ENCODE measurements at regions not wholly inside any gene's neighbourhood (a gene's known extent, or its start where the extent isn't known, plus 50 kb on each side); places are given as distances from the start of the nearest gene placed in this dataset.

DNA sequence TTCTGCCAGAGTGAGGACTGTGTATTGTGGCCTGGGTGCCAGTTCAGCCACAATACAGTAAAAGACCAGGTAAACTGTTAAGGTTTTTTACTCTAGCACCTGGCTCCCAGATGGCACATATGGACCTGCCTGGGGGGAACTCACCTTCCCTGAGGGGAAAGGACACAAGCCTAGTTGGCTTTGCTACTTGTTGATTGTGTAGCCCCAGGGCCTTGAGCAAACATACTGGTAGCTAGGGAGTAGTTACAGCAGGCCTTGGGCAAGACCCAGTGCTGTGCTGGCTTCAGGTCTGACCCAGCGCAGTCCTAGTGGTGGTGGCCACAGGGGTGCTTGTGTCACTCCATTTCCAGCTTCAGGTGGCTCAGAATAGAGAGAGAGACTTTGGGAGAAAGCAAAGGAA lies 216.4 kb downstream of the KLHL28 start:
- TF ChIP-seq, protein P1, sequence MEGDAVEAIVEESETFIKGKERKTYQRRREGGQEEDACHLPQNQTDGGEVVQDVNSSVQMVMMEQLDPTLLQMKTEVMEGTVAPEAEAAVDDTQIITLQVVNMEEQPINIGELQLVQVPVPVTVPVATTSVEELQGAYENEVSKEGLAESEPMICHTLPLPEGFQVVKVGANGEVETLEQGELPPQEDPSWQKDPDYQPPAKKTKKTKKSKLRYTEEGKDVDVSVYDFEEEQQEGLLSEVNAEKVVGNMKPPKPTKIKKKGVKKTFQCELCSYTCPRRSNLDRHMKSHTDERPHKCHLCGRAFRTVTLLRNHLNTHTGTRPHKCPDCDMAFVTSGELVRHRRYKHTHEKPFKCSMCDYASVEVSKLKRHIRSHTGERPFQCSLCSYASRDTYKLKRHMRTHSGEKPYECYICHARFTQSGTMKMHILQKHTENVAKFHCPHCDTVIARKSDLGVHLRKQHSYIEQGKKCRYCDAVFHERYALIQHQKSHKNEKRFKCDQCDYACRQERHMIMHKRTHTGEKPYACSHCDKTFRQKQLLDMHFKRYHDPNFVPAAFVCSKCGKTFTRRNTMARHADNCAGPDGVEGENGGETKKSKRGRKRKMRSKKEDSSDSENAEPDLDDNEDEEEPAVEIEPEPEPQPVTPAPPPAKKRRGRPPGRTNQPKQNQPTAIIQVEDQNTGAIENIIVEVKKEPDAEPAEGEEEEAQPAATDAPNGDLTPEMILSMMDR (optimal IDR thresholded peaks at IDR 0.05 in 1 of 3, IDR thresholded peaks at IDR 0.05 in 1 of 3, conservative IDR thresholded peaks at IDR 0.05 in 1 of 3; ENCODE audit: extremely low read depth in 1 of 3, insufficient read depth in 2 of 3, low read length in 3 of 3), result no peak
- TF ChIP-seq EZH2 (IDR thresholded peaks at IDR 0.05; ENCODE audit: low read length), result no peak

Data from keratinocyte (primary cell).